ENCODE measurements at regions not wholly inside any gene's neighbourhood (a gene's known extent, or its start where the extent isn't known, plus 50 kb on each side); places are given as distances from the start of the nearest gene placed in this dataset.
"Not testable (repeated sequence)": the region's sequence is repeated elsewhere in the genome, so short reads cannot be mapped to it uniquely, and the experiment has no call there.

- no peak for DNase-seq
Measured at GRCh38 chr11:129699711-129700304, 115.8 kb upstream of the TMEM45B start.

GRCh38 chr11:129700701-129701100 is 114.9 kb upstream of the TMEM45B start:
- no peak for DNase-seq

GRCh38 chr11:129701706-129702105 is 113.9 kb upstream of the TMEM45B start:
- DNase-seq: no peak

- DNase-seq: no peak
Measured at GRCh38 chr11:129702410-129703398, 112.9 kb upstream of the TMEM45B start.

- no peak for DNase-seq
Measured at GRCh38 chr11:129703846-129704245, 111.8 kb upstream of the TMEM45B start.

- no peak for DNase-seq
Measured at GRCh38 chr11:129704831-129705230, 110.8 kb upstream of the TMEM45B start.

- no peak for DNase-seq
Measured at GRCh38 chr11:129705341-129705740, 110.3 kb upstream of the TMEM45B start.

- no peak for DNase-seq
Measured at GRCh38 chr11:129705933-129706332, 109.7 kb upstream of the TMEM45B start.

GRCh38 chr11:129709801-129710398 is 105.7 kb upstream of the TMEM45B start:
- no peak for DNase-seq

- no peak for DNase-seq
Measured at GRCh38 chr11:129710423-129710822, 105.2 kb upstream of the TMEM45B start.

- no peak for DNase-seq
Measured at GRCh38 chr11:129711760-129712159, 103.9 kb upstream of the TMEM45B start.

- DNase-seq: not testable (repeated sequence)
Measured at GRCh38 chr11:129712486-129713240, 103.0 kb upstream of the TMEM45B start.

- no peak for DNase-seq
Measured at GRCh38 chr11:129719037-129719436, 96.6 kb upstream of the TMEM45B start.

- DNase-seq: no peak
Measured at GRCh38 chr11:129720156-129720555, 95.5 kb upstream of the TMEM45B start.

GRCh38 chr11:129720994-129721393 is 94.7 kb upstream of the TMEM45B start:
- no peak for DNase-seq

- DNase-seq: no peak
Measured at GRCh38 chr11:129721685-129722084, 94.0 kb upstream of the TMEM45B start.

GRCh38 chr11:129722529-129722928 is 93.1 kb upstream of the TMEM45B start:
- DNase-seq: no peak

- DNase-seq: no peak
Measured at GRCh38 chr11:129723146-129723760, 92.4 kb upstream of the TMEM45B start.

GRCh38 chr11:129723761-129724162 is 91.9 kb upstream of the TMEM45B start:
- DNase-seq: no peak

GRCh38 chr11:129724866-129725265 is 90.8 kb upstream of the TMEM45B start:
- DNase-seq: no peak

GRCh38 chr11:129726179-129726578 is 89.5 kb upstream of the TMEM45B start:
- no peak for DNase-seq

GRCh38 chr11:129728581-129728980 is 87.1 kb upstream of the TMEM45B start:
- peak; percentile 55 for DNase-seq
